ENCODE measurements at regions not wholly inside any gene's neighbourhood (a gene's known extent, or its start where the extent isn't known, plus 50 kb on each side); places are given as distances from the start of the nearest gene placed in this dataset.

- TF ChIP-seq CTCF (IDR thresholded peaks at IDR 0.05) (no peak), POLR2A (IDR thresholded peaks at IDR 0.05) (no peak)
These were observed 91.1 kb upstream of the PTPN1 start for GRCh38 chr20:50418890-50419642.

Measured in lower leg skin (tissue), 3 donors.